Muscle of arm (tissue), 1 donor: ENCODE measurements at regions not wholly inside any gene's neighbourhood (a gene's known extent, or its start where the extent isn't known, plus 50 kb on each side); places are given as distances from the start of the nearest gene placed in this dataset.

Source experiments
- DNase-seq: peaks from one replicate; pipeline ENCODE4 v3.0.0-alpha.2; 2013

DNA sequence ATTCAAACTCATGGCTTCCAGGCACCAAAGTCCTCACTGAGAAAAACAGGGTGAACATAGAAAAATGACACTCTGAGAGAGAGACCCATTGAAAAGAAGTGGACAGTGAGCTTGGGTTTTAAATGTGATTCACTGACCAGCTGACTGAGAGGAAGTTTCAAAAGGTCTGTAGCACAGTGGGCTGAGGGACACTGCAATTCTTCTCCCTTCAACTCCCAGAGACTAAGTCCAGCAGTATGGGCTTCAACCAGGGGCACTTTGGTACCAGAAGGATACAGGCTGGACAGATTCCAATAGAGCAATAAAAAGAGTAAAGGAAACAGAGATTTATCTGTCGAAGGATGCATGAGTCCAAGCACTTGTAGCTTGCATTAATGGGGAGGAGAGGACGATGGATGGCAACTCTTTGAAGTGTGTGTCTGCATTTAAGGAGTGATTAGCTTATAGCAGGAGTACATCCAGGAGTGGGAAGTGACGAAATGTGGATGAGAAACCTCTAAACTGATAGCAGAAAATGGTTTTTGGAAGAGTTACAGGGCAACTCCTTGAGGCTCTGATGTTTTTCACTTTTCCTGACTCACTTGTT, 117.0 kb upstream of the ANKRD55 start:
- no peak for DNase-seq

GRCh38 chr5:56349461-56349860, 116.3 kb upstream of the ANKRD55 start:
- DNase-seq, result no peak

DNA sequence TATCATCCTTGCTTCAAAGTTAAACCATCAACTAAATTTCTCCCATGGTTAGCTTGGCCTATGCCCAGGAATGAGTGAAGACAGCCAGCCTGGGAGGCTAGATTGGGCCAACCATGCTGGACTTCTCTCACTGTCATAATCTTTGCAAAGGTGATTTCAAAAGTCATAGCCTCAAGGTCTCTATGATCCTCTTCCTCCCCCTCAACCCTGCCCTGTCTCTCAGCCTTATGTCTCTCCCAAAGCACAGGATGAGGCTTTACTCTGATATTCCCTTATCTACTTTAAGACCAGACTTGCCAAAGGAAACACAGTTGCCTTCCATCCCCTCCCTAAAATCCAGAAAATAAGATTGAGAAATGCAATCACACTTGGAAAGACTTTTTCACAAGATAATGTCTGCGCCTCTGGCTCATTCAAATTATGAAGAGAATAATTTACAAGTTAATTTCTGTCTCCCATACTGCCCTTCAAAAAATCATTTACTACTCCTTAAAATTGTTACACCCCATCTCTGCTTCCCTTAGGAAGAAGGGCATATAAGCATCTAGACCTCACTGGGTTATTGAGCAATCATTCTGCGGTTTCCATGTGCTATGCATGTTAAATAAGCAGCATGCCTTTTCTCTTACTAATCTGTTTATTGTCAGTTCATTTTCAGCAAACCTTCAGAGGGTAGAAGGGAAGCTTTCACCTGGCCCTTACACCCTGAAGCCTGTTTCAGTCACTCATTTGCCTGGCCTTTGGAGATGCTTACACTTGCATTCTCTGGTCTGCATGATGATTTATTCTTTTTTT, 113.8 kb upstream of the ANKRD55 start:
- DNase-seq, result no peak

DNA sequence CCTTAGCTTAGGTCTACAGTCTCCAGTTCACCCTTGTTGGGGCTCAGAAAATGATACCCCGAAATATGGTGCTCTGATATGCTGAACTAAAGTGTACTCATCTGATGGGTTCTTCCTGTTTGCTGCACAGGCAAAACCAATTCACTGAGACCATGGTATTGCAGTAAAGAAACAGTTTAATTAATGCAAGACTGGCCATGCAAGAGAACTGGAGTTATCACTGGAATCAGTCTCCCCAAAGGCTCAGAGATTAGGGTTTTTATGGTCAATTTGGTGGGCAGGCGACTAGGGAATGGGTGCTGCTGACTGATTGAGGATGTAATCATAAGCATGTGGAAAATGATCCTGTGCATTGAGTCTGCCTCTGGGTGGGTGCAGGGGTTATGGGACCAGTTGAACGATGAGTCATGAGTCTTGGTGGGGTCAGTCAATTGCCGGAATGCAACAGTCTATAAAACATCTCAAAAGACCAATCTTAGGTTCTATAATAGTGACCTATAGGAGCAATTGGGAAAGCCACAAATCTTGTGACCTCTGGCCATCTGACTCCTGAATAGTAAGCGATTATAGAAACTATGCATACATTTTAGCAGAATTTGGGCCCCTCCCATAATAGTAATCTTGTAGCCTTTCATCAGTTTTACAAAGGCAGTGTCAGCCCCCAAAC, 113.0 kb upstream of the ANKRD55 start:
- no peak for DNase-seq

- no peak for DNase-seq
Measured at GRCh38 chr5:56345352-56345751, 112.2 kb upstream of the ANKRD55 start.

DNA sequence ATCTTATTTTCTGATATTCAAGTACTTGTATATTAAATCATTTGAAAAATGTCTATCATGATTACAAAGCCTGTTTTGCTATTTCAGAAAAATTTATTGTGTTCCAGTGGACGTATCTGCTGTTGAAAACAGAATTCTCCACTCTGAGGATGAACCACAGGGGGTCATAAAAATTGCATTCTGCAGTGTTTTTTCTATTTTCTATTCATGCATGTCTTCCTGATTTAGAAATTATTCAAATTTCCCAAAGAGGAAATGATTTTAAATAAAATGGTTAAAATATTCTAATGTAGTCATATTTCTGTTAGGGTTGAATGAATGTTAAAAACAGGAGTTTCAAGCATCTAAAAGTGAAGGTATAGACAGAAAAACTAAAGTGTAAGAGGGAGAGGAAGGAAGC, 111.5 kb upstream of the ANKRD55 start:
- DNase-seq, result no peak

DNA sequence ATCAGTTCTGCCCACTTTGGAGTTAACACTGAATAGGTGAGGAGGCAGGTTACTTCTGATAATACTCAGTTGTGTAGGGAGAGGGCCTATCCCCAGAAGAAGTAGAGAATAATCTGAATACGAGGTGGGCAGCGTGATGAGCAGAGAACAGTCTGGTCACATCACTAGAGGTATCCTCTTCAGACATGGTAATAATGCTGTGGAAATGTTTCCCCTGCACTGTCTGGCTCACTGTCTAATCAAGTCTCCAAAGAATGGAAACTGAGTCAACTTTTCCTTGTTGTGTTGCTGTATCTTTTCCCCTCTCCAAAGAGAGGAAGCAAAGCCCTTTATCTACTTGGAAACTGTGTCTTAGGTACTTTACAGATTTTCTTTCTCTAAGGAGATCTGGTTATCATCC, 110.9 kb upstream of the ANKRD55 start:
- no peak for DNase-seq

- DNase-seq, result no peak
Measured at GRCh38 chr5:56342616-56343015, 109.5 kb upstream of the ANKRD55 start.

- DNase-seq, result no peak
Measured at GRCh38 chr5:56340196-56340980, 107.3 kb upstream of the ANKRD55 start.

DNA sequence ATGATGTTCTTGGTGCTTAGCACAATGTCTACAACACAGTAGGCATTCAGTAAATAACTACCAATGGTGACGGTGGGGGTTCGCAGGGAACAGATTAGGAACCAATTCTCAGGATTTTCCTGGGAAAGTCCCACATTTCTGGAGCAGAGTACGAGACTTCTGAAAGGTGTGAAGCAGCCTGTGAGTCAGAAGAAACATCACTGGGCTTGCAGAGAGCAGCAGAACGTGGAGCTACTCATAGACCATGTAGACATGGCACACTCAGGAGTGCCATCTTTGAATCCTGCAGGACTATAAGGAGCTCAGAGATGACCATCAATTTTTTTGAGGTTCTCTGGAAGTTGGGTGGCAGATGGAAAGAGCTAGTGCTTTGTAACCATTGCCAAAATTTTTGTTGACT, 106.6 kb upstream of the ANKRD55 start:
- no peak for DNase-seq

DNA sequence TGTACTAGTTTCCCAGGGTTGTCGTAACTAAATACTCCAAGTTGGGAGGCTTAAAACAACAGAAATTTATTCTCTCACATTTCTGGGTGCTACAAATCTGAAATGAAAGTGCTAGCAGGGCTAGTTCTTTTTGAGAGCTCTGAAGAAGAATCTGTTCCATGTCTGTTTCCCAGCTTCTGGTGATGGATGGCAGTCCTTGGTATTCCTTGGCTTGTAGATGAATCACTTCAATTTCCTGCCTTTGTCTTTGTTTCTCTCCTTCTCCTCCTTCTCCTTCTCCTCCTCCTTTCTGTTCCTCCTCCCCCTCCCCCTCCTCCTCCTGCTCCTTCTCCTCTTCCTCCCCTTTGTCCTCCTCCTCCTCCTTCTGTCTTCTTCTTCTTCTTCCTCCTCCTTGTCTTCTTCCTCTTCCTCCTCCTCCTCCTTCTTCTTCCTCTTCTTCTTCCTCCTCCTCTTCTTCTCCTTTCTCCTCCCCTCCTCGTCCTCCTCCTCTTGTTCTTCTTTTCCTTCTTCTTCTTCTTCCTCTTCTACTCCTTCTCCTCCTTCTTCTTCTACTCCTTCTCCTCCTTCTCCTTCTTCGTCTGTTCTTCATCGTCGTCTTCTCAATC, 104.7 kb upstream of the ANKRD55 start:
- no peak for DNase-seq

DNA sequence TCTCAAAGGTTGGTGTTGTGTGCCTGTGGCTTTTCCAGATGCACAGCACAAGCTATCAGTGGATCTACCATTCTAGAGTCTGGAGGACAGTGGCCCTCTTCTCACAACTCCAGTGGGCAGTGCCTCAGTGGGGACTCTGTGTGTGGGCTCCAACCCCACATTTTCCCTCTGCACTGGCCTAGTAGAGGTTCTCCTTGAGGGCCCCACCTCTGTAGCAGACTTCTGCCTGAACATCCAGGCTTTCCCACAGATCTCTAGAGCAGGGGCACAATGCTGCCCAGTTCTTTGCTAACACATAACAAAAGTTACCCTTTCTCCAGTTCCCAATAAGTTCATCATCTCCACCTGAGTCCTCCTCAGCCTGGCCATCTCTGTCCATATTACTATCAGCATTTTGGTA, 102.1 kb upstream of the ANKRD55 start:
- no peak for DNase-seq

GRCh38 chr5:56330806-56331205, 97.7 kb upstream of the ANKRD55 start:
- DNase-seq, result no peak

DNA sequence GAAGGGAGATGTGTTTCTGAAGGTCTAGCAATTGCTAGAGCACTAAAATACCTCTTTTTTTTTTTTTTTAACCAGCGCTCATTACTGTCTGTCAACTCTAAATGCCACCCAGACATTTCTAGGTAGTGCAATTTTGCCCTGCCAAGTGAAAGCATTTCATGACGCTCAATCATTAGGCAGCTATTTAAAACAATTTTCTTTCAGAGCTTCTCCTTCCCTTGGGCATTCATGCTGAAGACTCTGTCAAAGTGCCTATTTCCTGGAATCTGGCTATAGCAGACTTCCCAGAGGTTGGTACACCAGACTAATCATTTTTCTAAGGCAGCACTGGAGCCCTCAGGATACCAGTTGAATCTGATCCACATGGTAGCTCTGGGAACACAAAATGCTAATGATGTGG, 97.0 kb upstream of the ANKRD55 start:
- no peak for DNase-seq

GRCh38 chr5:56329652-56330051, 96.5 kb upstream of the ANKRD55 start:
- no peak for DNase-seq

DNA sequence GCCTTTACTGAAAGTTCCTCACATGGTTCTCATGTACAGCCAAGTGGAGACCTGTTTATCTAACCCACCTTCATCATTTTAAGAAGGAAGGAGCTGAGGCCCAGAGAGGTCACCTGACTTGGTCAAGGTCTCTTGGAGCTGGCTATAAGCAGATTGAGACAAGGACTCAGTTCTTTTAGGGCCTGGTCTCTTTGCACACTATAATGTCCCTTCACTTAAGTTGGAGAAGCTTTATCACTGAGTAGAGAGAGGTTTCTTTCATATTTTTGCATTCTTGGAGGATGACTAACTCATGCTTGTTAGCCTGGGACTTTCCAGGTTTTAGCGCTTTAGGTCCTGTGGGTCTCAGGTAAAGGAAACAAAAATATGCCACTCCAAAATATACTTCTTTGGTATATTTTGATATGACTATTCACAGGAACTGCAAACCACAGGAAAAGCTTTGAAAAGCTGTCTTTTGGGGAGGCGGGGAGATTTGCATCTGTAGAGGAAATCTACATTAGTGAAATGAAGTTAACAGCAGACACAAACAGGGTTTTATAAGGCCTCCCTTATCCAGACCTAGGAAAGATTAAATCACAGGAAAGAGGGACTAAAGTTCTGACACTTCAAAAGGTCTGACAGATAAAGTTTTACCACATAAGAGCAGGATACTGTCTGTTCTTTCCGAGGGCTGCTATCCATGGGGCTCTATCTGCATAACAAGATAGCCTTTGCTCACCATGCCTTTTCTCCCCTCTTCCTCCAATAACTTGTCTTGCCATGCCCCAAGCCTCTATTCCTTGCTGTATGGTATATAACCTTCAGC, 95.8 kb upstream of the ANKRD55 start:
- DNase-seq, result no peak

- DNase-seq, result no peak
Measured at GRCh38 chr5:56327809-56328208, 94.7 kb upstream of the ANKRD55 start.

- DNase-seq, result no peak
Measured at GRCh38 chr5:56326770-56327169, 93.6 kb upstream of the ANKRD55 start.

- DNase-seq, result no peak
Measured at GRCh38 chr5:56326116-56326515, 93.0 kb upstream of the ANKRD55 start.

DNA sequence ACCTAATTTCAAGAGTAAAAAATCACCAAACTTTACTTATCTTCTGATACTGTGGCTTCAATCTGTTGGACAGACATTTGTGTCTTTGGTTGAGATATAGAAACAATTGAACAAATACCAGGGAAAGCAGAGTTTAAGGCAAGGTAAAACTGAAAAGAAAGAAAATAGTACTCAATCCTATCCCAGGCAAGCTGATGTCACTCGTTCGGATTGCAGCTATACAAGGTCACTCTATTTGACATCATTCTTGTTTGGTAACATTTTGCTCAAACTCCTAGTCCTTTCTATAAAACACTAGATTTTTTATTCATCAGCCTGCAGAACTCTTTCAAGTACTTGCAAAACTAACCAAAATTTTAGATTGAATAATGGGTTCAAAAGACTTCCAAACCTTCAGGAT, 91.9 kb upstream of the ANKRD55 start:
- no peak for DNase-seq

- DNase-seq, result no peak
Measured at GRCh38 chr5:56323505-56323904, 90.4 kb upstream of the ANKRD55 start.
